NOMO-1 (cell line): ENCODE measurements at regions not wholly inside any gene's neighbourhood (a gene's known extent, or its start where the extent isn't known, plus 50 kb on each side); places are given as distances from the start of the nearest gene placed in this dataset.
A peak's percentile ranks its signal among the peaks of the same experiment; 100 is the strongest.

Source experiments
- DNase-seq, 2 experiments: peaks; one replicate each; lab custom pipeline; 2025; ENCODE audit not compliant: unreplicated experiment in 2 of 2; lab: John Stamatoyannopoulos, UW

GRCh38 chrX:51798701-51799100, 55.5 kb downstream of the GSPT2 start:
- DNase-seq, result no peak

GRCh38 chrX:51802917-51803688, 59.9 kb downstream of the GSPT2 start:
- DNase-seq, result peak; percentile 36 to 48

- DNase-seq, result peak in 1 of 2 experiments; percentile 2
These were observed 60.6 kb downstream of the GSPT2 start for GRCh38 chrX:51803833-51804232.

GRCh38 chrX:51804741-51805140, 61.5 kb downstream of the GSPT2 start:
- no peak for DNase-seq

- DNase-seq, result no peak
These were observed 70.7 kb downstream of the GSPT2 start for GRCh38 chrX:51813886-51814460.

GRCh38 chrX:51824061-51824460, 69.4 kb upstream of the MAGED1 start:
- DNase-seq, result no peak

GRCh38 chrX:51825436-51825835, 68.0 kb upstream of the MAGED1 start:
- DNase-seq, result no peak

- no peak for DNase-seq
These were observed 59.3 kb upstream of the MAGED1 start for GRCh38 chrX:51834076-51834475.

GRCh38 chrX:51836823-51837222, 56.6 kb upstream of the MAGED1 start:
- DNase-seq, result no peak

- DNase-seq, result no peak
These were observed 56.0 kb upstream of the MAGED1 start for GRCh38 chrX:51837451-51837850.

GRCh38 chrX:51837921-51838320, 55.5 kb upstream of the MAGED1 start:
- no peak for DNase-seq
